ENCODE measurements at regions not wholly inside any gene's neighbourhood (a gene's known extent, or its start where the extent isn't known, plus 50 kb on each side); places are given as distances from the start of the nearest gene placed in this dataset.

- Histone ChIP-seq H3K4me1 (ENCODE audit: control insufficient read depth, extremely low read depth, insufficient read depth, low read length) (no peaks in the 10 kb centered on the region), H3K79me2 (ENCODE audit: control insufficient read depth, insufficient read depth, low read length) (no peaks in the 10 kb centered on the region), H2AFZ (ENCODE audit: low read depth, low read length) (no peak overlapping the region), H3K9me3 (replicated peaks; ENCODE audit: control insufficient read depth, insufficient read depth, low read length) (no peaks in the 10 kb centered on the region), H3K4me2 (ENCODE audit: insufficient read depth, low read length) (no peak overlapping the region), H3K9me1 (replicated peaks; ENCODE audit: control insufficient read depth, extremely low read depth, insufficient read depth, low read length) (no peaks in the 10 kb centered on the region), H4K20me1 (replicated peaks; ENCODE audit: control insufficient read depth, extremely low read depth, insufficient read depth, low read length) (no peaks in the 10 kb centered on the region), H3K27ac (ENCODE audit: insufficient read depth, low read depth, low read length) (no peak overlapping the region), H3K36me3 (ENCODE audit: control insufficient read depth in 2 of 2, extremely low read depth in 1 of 2, insufficient read depth in 2 of 2, low read length in 2 of 2) (no peaks in the 10 kb centered on the region), H3K27me3 (ENCODE audit: control insufficient read depth in 2 of 2, insufficient read depth in 2 of 2, low read length in 2 of 2) (peaks cover 0 to 2% of the 10 kb centered on the region in 2 experiments), H3K9ac (replicated peaks; ENCODE audit: extremely low read depth, insufficient read depth, low read length) (no peak overlapping the region), H3K4me3 (replicated peaks in 1 of 3; ENCODE audit: insufficient read depth in 1 of 3, low read depth in 1 of 3, low read length in 3 of 3) (no peak overlapping the region)
- no peak for TF ChIP-seq CTCF (IDR thresholded peaks at IDR 0.05; ENCODE audit: extremely low read depth in 1 of 2, insufficient read depth in 1 of 2, low read depth in 1 of 2, low read length in 2 of 2)
- no peak for TF ChIP-seq POLR2A (IDR thresholded peaks at IDR 0.05; ENCODE audit: low read depth, low read length)
- no peak for TF ChIP-seq MYC (IDR thresholded peaks at IDR 0.05; ENCODE audit: low read depth, low read length)
- no peak for TF ChIP-seq JUN (IDR thresholded peaks at IDR 0.05; ENCODE audit: borderline replicate concordance, insufficient read depth, insufficient read length, low read depth)
- TF ChIP-seq MAX (IDR thresholded peaks at IDR 0.05; ENCODE audit: insufficient read depth, insufficient read length), result no peak
- no peak for TF ChIP-seq POLR2AphosphoS5 (IDR thresholded peaks at IDR 0.05; ENCODE audit: insufficient read depth, low read depth, low read length)
- no peak for TF ChIP-seq FOS (IDR thresholded peaks at IDR 0.05; ENCODE audit: borderline replicate concordance, insufficient read depth, low read length)
- no peak for TF ChIP-seq EZH2 (IDR thresholded peaks at IDR 0.05; ENCODE audit: borderline replicate concordance, low read depth, low read length, severe bottlenecking)
- TF ChIP-seq GATA2 (IDR thresholded peaks at IDR 0.05; ENCODE audit: insufficient read depth, insufficient read length, low read depth, low read length), result no peak
- BruUV-seq (replicated peaks), result no TSS peak
- FAIRE-seq (no peak), DNase-seq (ENCODE audit: low read depth, low spot score) (no peak)
- dilution Hi-C loops (cut with MboI; ENCODE audit: extremely low pct_ligation_motif_present, low sequenced_read_pairs) (no loop called here), intact Hi-C loops (cut with micrococcal nuclease) (no loop called here)
- ChIA-PET CTCF (interaction anchor here (0.9 to 2.2 kb wide), 2 partner anchors 17 to 24 kb away, joined by 3 to 6 read pairs; no protein-coding TSS in a partner anchor), POLR2A (no interaction called here)
Observed at GRCh38 chr1:65050735-65051134, 84.4 kb upstream of the JAK1 start.
